H1 (cell line): ENCODE measurements at regions not wholly inside any gene's neighbourhood (a gene's known extent, or its start where the extent isn't known, plus 50 kb on each side); places are given as distances from the start of the nearest gene placed in this dataset.

ENCODE experiments used
- CEBPB ChIP-seq: IDR thresholded peaks from 2 replicates; pipeline ENCODE4 v1.6.1; 2012; ENCODE audit warnings: low read depth, low read length
- SP4 ChIP-seq: IDR thresholded peaks from 2 replicates; pipeline ENCODE4 v1.6.1; 2012; ENCODE audit warnings: low read length, inconsistent platforms

DNA sequence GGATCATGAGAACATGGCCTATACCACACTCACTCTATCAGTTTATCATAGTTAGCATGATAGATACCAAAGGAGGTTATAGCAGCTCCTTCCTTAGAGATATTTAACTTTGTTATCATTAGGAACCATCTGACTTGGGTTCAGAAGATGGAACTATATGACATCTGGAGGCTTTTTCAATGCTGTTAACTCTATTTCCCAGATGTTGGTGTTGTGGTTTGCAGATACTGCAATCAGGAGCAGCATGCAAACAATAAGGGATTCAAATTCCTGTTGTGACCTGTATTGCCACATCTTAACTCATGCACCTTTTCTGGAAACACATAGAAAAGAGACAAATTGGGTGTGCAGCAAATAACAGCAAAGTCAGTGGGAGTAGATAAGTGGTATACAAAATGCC, 201.7 kb downstream of the NNT start (continued):
- TF ChIP-seq SP4 (no peak), CEBPB (no peak)
